PC-9 (cell line): ENCODE measurements at regions not wholly inside any gene's neighbourhood (a gene's known extent, or its start where the extent isn't known, plus 50 kb on each side); places are given as distances from the start of the nearest gene placed in this dataset.

ENCODE experiments used
- CTCF ChIP-seq: fragments of 200-600 bp; sonication (generic); conservative IDR thresholded peaks from 2 replicates; pipeline ENCODE4 v1.6.1; 2017; ENCODE audit warnings: mixed run types, antibody characterized with exemption, mild to moderate bottlenecking, moderate library complexity
- EZH2 ChIP-seq: fragments of 200-600 bp; sonication (generic); IDR thresholded peaks from 2 replicates; pipeline ENCODE4 v1.8.0; 2017; ENCODE audit warnings: antibody characterized with exemption, low read depth

DNA sequence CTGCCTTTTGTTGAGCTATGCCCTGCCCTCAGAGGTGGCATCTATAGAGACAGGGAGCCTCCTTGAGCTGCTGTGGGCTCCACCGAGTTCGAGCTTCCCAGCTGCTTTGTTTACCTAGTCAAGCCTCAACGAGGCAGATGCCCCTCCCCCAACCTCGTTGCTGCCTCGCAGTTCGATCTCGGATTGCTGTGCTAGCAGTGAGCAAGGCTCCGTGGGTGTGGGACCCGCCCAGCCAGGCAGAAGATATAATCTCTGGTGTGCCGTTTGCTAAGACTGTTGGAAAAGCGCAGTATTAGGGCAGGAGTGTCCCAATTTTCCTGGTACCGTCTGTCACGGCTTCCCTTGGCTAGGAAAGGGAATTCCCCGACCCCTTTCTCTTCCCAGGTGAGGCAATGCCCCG is 88.4 kb upstream of the CDK6 start:
- TF ChIP-seq EZH2 (no peak), CTCF (no peak)
